ENCODE measurements at regions not wholly inside any gene's neighbourhood (a gene's known extent, or its start where the extent isn't known, plus 50 kb on each side); places are given as distances from the start of the nearest gene placed in this dataset.

DNA sequence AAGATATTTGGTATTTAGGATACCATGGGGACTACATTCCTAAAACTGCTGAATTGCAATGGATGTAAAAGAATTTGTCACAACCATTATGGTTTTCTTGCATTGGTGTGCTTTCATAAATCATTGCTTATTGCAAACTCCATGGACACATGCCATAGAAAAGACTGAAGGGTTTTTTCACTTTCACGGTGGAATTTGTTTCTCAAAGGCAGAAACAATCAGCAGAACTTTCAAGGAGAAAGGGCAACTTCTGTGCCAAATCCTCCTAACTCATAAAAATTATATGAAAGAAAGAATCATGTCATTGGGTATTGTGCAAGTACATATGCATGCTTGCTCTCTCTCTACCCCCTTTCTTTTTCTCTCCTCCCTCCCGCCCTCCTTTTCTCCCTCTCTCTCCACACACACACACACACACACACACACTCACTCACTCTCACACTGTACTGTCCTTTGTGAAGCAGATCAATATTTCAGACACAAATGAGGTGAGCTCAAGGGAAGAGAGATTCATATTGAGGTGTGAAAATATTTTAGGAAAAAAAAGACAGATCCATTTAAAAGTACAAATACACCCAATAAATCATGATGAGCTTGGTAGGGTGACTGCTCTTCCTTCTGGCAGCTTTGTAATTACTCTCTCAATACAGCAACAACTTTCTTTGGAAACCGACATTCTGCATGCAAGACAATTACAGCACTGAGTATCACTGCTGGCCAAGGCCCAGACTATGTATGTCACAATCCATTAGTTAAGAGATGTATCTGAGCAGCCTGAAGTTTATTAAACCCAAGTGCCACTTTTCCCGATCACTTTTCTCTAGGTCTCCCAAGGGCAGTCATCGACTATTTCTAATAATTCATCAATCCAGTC, 492.6 kb downstream of the TUSC7 start:
- DNase-seq: no peak

DNA sequence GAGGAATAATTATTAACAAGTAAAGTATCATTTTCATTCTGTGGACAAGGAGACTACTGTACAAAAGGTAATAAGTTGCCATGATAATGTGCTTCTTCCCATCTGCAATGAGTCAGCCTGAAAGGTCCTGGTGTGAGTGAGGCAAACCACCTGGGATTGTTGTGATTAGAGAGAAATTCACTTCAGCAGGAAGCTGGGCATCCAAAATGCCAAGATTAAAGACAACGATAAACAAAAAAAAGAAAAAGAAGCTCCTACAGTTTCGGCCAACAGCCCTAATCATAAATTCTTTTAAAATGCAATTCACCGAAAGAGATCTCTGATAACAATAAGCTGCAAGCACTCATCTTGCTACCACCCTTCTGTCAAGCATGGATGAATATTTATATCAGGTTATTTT, 507.8 kb downstream of the TUSC7 start:
- DNase-seq: no peak

DNA sequence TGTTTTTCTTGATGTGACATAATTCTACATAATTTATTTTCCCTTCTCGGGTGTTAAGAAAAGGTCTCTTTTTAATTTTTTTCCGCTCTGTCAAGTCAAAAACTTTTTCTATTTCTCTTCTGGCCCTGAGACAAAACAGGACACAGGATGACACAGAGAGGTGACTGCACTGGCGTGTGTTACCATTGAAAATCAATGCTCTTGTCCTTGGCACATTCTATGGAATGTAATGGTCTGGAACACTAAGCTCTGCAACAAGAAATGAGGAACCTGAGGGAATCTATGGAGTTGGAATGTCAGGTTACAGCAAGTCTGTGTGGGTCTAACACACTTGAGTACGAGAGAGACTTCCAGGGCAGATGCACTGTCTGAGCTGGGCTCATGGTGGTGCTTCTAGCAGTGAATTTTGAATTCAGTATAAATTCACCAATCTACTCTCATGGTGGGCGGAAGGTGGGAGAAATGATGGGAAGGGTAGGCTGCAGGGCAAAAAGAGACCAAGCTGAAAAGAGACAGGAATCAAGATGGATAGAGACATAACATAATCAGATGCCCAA, 508.3 kb downstream of the TUSC7 start:
- no peak for DNase-seq

DNA sequence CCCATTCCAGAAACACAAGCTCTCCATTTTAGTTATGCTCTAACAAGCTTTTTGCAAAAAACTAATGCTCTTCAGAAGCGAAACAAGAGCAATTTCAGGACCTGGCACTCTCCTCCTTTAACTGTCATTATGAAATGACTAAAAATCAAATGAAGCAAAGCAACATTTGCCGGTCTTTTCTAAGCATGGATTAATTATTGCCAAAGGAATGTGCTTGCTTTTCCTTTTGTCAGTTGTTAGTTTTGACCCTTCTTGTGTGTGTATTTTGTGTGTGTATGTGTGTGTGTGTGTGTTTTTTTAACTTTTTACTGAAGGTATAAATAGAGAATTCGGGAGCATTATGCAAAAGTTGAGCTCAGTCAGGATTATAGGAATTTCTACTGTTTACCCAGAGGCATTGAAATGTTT, 509.1 kb downstream of the TUSC7 start:
- no peak for DNase-seq

DNA sequence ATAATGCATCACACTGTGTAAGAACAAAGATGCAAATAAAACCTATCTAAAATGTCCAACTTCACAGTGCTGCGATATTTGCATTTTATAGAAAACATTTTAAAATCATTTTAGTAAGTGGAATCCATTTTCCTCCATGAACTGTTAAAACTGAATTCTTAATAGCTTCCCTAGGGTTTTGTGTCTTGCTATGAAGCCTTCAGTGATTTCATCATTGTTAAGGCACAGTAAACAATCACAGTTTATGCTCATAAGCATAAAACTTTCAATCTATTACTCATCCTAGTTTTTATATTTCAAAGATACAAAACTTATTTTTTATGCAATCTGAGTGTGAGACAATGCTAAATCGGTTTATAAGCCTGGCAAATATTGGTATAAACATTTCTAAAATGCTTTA, 509.7 kb downstream of the TUSC7 start:
- DNase-seq: no peak

DNA sequence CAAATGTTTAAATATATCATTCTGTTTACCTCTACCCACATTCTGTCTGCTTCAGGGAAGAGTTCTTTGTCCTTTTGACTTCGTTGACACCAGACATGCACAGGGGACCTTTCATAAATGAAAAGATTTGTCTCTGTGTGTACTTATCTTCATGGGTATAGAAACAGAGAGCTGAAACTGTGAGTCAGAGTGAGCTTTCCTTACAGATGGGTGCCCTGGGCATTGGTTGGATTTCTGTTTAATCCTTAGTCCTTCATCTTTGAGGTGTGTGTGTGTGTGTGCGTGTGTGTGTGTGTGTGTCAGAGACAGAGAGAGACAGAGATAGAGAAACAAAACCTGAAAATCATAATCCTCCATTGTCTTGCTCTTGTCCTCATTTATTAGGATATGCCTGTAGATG, 517.4 kb downstream of the TUSC7 start:
- no peak for DNase-seq

DNA sequence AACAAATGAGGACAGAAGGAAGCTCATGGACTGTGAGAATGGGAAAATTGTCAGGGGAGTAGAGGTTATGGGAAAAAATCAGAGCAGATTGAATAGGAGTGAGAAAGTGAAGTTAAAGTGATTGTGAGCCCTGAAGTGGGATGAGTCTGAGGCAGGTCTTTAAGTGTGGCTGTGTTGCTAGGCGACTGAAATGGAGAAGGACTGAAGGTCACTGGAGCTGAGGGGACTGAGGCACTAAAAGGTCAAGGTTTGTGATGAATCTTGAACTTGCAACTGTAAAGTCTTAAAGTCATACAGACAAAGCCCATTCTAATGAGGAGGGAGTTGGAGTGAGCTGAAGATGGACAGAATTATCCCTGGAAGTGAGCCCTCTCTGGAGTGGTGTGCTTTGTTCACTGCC, 518.9 kb downstream of the TUSC7 start:
- no peak for DNase-seq

DNA sequence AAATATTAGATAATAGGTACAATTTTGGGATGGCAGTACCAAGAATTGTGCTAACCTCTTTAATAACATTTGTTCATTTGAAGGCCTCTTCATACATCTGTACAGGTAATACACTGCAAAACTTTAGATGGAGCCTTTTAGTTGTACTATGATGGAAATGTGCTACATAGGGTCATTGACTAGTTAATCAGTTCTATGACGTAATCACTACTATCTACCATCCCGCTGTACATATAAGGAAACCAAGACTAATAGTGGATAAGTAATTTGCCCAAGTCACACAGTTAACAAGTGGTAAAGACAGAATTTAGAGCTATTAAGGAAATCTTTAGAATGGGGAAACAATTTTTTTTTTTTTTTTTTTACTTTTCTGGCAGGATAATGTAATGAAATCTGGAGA, 521.3 kb downstream of the TUSC7 start:
- DNase-seq: no peak

DNA sequence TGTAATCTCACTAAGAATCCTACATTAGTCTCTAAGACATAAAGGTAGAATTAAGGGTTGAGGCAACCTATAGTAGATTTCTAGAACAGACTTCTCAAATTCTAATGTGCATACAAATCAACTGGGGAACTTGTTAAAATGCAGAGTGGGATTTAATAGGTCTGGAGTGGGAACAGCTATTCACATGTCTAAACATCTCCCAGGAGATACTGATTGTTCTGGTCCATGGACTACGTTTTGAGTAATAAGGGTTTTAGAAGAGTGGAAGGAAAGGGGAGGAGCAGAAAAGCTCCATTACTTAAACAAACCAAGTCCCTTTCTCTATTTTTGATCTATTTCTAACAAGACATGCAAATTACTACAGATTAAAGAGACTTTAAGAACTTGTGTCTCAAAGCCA, 524.8 kb downstream of the TUSC7 start:
- no peak for DNase-seq

DNA sequence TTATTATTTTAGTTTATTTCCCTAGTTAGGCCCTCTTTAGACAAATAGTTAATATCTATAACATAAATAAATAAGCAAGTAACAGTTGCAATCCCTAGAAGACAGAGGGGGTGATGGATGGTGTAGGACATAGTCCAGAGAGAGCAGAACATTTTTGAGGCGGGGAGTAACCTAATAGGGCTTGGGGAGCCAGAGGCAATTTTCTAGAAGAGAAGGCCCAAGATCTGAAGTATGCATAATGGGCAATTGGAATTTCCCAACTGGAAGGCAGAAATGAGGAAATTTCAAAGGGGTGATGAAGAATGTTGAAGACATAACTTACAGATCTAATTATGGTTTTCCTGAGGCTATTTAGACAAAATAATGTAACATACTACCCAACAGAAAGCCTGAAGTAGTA, 525.7 kb downstream of the TUSC7 start:
- DNase-seq: no peak

DNA sequence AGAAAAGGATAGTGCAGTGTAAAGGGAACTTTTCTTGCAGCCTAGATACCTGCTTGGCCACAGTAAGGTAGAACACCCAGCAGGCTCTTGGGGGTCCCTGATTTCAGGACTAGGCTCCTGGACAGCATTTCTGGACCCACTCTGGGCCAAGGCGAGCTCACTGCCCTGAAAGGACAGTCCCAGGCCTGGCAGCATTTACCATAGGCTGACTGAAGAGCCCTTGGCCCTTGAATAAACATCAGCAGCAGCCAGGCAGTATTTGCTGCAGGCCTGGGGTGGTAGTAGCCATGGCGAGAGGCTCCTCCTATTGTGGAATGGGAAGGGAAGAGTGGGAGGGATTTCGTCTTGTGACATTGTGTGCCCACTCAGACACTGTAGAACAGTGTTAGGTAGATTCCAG, 529.2 kb downstream of the TUSC7 start:
- no peak for DNase-seq

DNA sequence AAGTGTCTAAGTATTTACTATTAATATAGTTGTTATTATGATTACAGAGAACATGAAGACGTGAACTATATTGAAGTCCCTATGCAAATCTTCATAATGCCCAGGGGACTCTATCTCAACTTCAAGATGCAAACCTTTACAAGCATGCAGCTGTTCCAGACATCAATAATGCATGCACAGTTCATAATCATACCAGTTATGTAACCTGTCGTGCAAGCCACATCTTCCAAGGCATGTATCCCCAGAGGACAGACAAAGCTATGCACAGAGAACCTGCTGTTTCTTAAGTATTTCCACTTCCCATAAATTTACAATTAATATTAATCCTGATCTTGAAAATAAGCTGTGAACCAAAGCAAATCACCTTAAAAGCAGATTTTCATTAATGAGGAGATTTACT, 534.1 kb downstream of the TUSC7 start:
- no peak for DNase-seq

DNA sequence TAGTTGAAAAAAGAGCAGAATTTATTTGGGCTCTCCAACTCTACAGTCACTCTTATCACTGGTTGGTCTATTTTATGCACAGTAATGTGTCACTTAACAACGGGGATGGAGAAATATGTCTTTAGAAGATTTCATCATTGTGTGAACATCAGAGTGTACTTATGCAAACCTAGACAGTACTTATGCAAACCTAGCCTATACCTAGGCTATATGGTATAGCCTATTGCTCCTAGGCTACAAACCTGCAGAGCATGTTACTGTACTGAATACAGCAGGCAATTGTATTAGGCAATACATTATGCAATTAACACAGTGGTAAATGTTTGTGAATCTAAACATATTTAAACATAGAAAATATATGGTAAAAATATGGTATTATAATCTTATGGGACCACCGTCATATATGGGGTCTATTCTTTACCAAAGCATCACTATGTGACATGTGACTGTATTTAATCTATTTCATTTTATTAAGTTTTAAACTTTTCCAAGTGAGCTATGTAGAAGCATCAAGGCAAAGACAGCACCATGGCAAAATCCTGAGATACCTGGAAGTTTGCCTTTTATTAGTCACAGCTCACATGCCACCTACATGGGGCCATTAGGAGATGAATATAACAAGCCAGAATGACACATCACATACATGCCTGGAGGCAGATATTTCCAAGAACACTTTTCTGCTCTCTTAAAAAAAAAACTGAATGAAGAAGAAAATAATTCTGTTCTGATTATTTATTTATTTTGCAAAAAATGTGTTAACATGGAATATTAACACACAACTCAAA, 537.4 kb downstream of the TUSC7 start:
- DNase-seq: no peak

DNA sequence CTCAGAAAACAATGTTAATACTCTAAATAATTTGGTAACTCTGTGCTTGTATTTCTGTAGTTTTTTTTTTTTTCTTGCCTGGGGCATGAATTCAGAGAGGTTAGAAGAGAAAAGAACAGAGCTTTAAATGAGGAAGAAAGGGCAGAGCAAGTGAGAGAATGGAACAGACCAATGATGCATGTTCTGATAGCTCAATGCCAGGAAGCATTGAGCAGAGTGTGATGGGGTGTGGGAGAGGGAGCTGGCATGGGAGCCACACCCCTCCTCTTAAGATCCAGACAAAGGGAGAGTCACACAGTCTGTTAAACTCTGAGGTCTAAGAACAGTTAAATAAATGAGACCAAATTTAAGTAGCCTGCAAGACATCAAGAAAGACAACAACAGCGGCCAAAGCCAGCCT, 538.6 kb downstream of the TUSC7 start:
- DNase-seq: no peak

DNA sequence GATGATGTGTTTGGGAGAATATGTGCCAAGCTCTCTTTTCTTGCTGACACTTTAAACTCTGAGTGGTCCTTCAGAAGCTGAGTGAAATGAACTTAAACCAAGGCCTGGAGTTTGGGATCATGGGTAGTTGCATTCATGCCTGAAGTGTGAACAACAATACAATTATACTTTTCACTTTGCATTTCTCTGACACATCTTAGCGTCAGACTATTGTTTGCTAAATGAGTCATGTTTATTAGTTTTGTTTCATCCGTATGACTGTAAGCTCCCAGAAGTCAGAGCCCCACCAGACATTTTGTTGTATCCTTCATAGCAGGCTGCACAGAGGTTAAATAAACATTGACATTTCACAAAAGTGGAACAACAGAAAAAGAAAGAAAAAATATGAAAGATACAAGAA, 542.6 kb downstream of the TUSC7 start:
- no peak for DNase-seq

DNA sequence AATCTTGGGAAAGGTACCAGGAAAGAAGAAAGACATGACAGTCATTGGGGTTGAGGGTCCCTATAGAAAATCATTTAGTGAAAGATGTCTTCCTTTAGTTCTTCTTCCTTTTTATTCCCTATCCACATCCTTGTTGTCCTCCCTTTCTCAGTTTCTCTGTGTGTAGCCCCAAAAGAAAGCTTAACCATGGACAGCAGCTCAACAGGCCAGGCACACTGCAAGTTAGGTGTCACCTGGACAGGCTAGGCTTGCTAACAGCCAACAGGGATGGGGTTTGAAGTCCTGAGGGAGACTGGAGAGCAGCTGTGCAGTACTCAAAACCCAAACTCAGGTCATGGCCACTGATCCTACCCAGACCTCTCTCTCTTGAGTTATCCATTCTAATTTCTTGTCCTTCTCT, 543.1 kb downstream of the TUSC7 start:
- DNase-seq: no peak

DNA sequence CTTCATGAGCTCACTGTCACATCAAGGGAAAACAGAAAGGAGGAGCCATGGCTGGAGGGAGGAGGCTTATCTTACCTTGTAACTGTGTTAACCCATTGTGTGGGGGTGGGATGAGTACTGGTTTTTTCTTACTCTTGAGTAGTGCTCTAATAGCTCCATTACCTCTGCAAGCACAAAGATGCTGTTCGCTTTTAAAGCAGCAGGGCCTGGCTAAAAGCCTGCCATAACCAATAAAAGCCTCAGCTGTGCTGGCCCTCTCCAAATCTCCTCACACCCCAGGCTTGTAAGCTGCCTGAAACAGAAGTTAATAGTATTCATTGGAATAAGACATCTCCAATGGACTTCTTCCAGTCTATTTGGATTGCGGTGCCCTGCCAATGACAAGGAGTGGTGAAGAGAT, 544.1 kb downstream of the TUSC7 start:
- DNase-seq: no peak

DNA sequence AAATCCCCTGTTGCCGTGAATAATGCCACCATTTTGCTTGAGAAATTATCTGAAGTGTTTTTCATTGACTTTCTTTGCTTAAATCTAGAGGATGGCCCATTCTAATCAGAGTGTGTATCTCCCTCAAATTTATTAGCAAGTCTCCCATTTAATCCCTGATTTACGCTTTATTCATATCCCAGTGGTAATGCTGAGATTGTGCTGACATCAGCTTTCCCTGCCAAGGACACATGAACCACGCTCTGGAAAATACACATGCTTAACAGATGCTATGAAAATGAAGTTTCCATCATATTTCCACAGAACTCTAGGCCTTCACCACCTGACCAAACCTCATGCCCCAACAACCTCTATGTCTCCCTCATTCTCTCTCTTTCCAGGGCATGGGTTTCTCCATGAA, 545.4 kb downstream of the TUSC7 start:
- no peak for DNase-seq

DNA sequence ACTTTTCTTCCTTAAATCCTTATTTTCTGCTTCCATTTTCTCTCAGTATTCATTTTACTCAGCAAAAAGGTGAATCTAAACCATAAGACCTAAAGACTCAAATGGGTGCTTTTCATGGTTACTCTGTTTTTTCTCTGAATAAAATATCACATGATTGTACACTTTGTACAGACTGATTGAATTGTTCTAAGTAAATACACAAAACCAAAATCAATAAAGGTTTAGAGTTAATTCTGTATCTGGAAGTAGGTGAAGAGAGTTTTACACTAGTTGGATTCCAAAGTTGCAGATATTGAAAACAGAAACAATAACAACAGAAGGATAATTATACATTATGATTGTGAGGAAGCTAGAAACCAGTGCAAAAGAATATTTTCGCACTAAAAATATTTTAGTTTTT, 546.2 kb downstream of the TUSC7 start:
- DNase-seq: no peak

DNA sequence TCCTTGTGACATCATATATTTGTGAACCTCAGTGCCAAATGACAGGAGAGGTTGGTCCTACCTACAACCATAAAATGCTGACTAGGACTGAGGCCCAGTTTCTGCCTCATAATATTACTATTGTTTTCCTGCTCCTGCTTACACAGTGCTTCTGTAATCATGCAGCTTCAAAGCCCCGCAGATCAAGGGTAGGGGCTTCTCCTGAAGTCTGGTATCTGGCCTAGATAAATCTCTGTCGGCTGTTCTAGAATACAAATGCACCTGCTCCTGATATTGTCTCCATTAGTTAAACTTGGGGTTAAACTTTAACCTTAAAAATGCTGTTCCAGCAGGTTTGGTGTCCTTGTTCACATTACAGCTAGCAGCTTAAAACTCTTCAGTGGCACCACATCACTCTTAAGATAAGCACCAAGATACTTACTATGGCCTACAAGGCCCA, 552.4 kb downstream of the TUSC7 start:
- no peak for DNase-seq

DNA sequence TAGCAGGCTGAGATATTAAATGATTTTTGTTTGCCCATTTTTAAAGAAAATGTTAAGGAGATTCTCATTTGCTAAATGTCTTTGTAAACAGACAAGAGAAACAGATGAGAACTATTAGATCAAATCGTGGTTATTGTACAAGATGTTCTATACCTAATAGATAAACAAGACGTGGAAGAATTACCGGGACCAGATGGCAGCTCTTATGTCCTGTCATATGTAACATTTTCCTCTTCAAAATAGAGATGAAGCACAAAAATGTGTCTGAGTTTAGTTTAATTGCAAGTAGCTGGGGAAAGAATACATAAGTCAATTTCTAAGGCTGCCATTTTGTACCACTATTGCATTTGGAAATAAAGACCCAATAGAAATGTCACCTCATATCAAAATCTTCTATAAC, 553.7 kb downstream of the TUSC7 start:
- no peak for DNase-seq

DNA sequence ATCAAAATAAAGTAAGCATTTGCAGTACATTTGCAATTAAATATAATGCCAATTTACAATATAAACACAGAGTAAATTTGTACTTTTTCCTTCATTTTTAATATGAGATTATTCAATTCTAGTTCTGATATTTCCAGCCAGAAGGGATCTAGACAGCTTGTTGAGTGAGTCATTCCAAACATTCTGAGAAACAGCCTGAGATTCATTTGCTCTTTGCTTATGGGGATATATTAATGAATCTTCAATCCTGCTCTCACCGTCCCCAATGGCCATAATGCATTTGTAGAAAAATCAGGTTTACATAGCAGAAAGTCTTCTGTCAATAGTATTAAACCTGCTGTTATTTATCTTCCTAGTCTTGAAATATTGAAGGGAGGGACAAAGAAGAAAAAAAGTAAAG, 554.2 kb downstream of the TUSC7 start:
- DNase-seq: no peak

DNA sequence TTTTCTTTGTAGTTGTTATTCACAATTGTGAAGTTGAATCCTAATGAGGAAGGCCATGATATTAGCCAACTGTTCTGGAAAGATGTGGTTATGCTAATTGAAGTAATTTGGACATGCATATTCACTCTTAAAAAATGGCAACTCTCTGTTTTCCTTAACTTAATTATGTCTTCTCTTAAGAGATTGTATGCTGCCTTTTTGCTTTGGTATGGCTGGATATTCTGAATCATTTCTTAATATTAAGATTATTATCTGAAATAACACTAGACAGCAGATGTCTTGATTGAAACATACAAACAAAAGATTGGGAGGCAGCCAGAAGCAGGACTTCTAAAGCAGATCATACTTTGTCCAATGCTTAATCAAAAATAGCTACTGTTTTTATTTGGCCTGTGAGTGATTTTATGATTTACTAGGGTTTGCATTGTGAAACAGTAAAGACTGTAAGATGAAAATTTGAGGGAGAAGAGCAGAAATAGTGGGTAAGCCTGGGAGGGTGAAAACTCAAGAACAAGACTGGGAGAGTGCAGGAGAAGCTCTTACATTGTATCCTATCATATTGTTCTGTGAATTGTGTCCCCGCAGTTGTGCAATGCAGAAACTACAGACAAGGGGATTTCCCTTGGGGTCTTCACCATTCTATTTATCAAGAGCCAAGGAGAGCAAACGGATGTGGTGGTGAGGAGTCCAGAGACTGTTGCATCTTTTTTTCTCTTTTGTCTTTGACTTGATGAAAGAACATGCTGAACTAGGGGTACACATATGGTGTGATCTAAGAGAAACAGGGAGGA, 554.8 kb downstream of the TUSC7 start:
- no peak for DNase-seq

Data from amniotic stem cell (primary cell).